NCI-H128 (cell line): ENCODE measurements at regions not wholly inside any gene's neighbourhood (a gene's known extent, or its start where the extent isn't known, plus 50 kb on each side); places are given as distances from the start of the nearest gene placed in this dataset.
"Not testable (repeated sequence)": the region's sequence is repeated elsewhere in the genome, so short reads cannot be mapped to it uniquely, and the experiment has no call there.

Experiments used
- DNase-seq: peaks from one replicate; lab custom pipeline; 2025; ENCODE audit not compliant: unreplicated experiment; lab: John Stamatoyannopoulos, UW

GRCh38 chr6:158886346-158886977, 67.3 kb upstream of the EZR start:
- not testable (repeated sequence) for DNase-seq

GRCh38 chr6:158881884-158882283, 62.7 kb upstream of the EZR start:
- not testable (repeated sequence) for DNase-seq

DNA sequence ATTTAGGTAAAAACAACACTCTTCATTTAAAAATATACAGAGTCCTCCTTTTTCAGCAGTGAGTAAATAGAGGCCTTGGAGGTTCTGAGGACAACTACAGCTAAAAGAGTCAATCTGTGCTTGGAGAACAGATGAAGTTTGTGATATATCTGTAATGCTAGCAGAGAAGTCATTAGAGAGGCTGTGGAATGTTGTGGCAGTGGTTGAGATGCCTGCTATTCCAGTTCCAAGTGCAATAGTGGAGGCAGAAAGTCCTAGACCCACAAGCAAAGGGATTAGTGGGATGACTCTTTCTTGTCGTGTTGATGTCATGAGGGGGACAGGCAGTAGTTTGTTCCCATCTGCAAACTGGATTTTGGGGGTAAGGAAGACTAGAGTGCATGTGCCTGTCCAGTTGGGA, 62.1 kb upstream of the EZR start:
- DNase-seq = not testable (repeated sequence)

DNA sequence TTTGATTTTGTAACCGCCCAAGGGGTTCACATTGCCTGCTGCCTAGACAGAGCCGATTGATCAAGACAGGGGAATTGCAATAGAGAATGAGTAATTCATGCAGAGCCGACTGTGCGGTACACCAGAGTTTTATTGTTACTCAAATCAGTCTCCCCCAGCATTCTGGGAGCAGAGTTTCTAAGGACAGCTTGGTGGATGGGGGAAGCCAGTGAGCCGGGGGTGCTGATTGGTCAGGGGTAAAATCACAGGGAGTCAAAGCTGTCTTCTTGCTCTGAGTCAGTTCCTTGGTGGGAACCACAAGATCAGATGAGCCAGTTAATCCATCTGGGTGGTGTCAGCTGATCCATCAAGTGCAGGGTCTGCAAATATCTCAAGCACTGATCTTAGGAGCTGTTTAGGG, 60.0 kb upstream of the EZR start:
- no peak for DNase-seq

DNA sequence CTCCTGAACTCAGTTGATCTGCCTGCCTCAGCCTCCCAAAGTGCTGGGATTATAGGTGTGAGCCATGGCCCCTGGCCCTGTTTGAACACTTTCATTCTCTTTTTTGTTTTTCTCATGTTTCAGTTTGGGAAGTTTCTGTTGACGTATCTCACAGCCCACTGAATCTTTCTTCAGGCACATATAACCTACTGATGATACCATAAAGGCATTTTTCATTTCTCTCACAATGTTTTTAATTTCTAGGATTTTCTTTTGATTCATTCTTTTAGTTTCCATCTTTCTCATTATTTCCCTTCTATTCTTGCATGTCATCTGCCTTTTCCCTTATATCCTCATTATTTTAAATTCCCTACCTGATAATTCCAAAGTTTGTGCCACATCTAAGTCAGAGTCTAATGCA, 58.5 kb upstream of the EZR start:
- DNase-seq = no peak

GRCh38 chr6:158876886-158877285, 57.7 kb upstream of the EZR start:
- DNase-seq = no peak

- DNase-seq = no peak
Measured at GRCh38 chr6:158870649-158870957, 51.4 kb upstream of the EZR start.

DNA sequence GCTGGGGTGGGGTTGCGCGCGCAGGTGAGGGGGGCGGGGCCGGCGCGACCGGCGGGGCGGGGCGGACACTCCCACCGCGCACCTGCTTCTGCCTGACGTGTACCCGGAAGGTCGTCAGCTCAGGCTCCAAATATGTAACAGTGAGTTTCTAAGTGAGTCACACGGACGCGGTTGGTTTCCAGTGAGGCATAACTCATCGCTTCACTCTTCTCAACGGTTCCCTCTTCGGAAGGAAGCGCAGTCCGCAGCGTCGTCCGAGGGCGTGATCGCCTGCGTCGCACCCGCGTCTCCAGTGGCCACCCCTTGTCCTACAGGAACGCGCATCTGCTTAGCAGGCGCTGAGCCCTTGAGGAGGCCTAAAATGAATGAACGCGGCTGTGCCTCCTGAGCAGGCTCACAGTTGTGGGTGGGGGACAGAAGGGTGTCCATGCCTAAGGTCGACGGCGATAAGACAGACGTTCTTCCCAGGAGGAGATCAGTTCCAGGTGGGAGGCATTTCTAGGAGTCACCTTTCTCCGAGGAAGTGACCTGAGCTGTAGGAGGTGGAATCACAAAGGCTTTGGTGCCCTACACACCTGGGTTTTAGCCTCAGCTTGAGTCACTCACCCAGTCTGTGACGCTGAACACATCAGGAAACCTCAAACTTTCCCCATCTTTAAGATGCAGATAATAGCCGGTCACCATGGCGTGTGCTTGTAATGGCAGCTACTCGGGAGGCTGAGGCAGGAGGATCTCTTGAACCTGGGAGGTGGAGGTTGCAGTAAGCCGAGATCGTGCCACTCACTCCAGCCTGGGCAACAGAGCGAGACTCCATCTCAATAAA, 50.9 kb upstream of the EZR start:
- DNase-seq = no peak

GRCh38 chr6:158868890-158869825, 50.0 kb upstream of the EZR start:
- DNase-seq = peak; percentile 87
